MCF 10A (cell line): ENCODE measurements at regions not wholly inside any gene's neighbourhood (a gene's known extent, or its start where the extent isn't known, plus 50 kb on each side); places are given as distances from the start of the nearest gene placed in this dataset.

Experiments
- BruUV-seq: library from RNA; stranded (reverse); fragments of 400-500 nt; replicated peaks from 2 replicates; lab custom pipeline; 2021; lab: Mats Ljungman, UMichigan
- CTCF ChIA-PET: fragments of 300-600 bp; sonication (Branson Sonifier 250); formaldehyde crosslinking; extraction: SDS; loops from one replicate; lab custom pipeline; 2021; ENCODE audit warnings: antibody characterized with exemption, inconsistent platforms; lab: Yijun Ruan, JAX
- POLR2A ChIA-PET: fragments of 300-600, 350-650 bp; sonication (Branson Sonifier 250); formaldehyde crosslinking; extraction: SDS; loops from one replicate; lab custom pipeline; 2020; ENCODE audit warnings: antibody characterized with exemption, inconsistent platforms; lab: Yijun Ruan, JAX
- DNase-seq: peaks from one replicate; pipeline ENCODE4 v3.0.0-alpha.2; 2018; ENCODE audit not compliant: unreplicated experiment
- H3K27ac Mint-ChIP-seq: one replicate; pipeline ENCODE4 v1.8.0; 2022; ENCODE audit warnings: mild to moderate bottlenecking, low read depth, mixed read lengths; ENCODE audit not compliant: unreplicated experiment
- H3K27me3 Mint-ChIP-seq: one replicate; pipeline ENCODE4 v1.8.0; 2022; ENCODE audit warnings: mixed read lengths; ENCODE audit not compliant: insufficient read depth, unreplicated experiment
- H3K36me3 Mint-ChIP-seq: one replicate; pipeline ENCODE4 v1.8.0; 2022; ENCODE audit warnings: mild to moderate bottlenecking, moderate library complexity, mixed read lengths; ENCODE audit not compliant: insufficient read depth, unreplicated experiment
- H3K4me1 Mint-ChIP-seq: one replicate; pipeline ENCODE4 v1.8.0; 2022; ENCODE audit warnings: mixed read lengths; ENCODE audit not compliant: insufficient read depth, unreplicated experiment
- H3K4me3 Mint-ChIP-seq: one replicate; pipeline ENCODE4 v1.8.0; 2022; ENCODE audit warnings: mild to moderate bottlenecking, moderate library complexity, mixed read lengths; ENCODE audit not compliant: unreplicated experiment
- H3K9me3 Mint-ChIP-seq: one replicate; pipeline ENCODE4 v1.8.0; 2022; ENCODE audit warnings: mixed read lengths; ENCODE audit not compliant: unreplicated experiment
- intact Hi-C: fragments of 100-400 bp; cut with micrococcal nuclease; formaldehyde crosslinking; loops from 2 replicates; pipeline ENCODE4 v1.14.1; 2022
- TF ChIP-seq, protein P1 (sequence below): fragments of 200-600 bp; IDR thresholded peaks from one replicate; pipeline ENCODE4 v1.8.0; 2022; ENCODE audit warnings: antibody characterized with exemption, mild to moderate bottlenecking; ENCODE audit not compliant: unreplicated experiment

DNA sequence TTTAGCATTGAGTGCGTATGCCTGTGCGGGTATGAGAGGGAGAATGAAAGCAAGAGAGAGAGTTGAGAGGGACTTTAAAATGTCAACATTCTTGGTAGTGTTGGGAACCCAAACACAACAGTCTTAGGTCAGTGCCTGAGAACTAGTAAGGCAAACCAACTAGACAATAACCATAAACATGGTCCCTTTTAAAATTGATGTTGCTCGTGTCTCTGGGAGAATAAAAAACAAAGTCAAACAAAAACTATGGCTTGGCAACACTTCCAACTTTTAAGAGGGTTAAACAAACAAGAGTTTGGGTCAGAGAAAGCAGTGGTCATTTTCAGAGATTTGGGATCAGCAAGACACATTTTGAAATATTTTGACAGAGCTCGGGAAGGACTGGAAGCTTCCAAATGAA is 146.7 kb upstream of the THBS1 start:
- Mint-ChIP-seq H3K4me3 (no peak overlapping the region), H3K36me3 (no peaks in the 10 kb centered on the region), H3K9me3 (no peaks in the 10 kb centered on the region), H3K4me1 (peaks cover 8% of the 10 kb centered on the region), H3K27ac (no peak overlapping the region), H3K27me3 (no peaks in the 10 kb centered on the region)
- CTCF ChIA-PET = no interaction called here
- POLR2A ChIA-PET = interaction anchor here (0.7 kb wide), 1 partner anchor 16 kb away, joined by 5 read pairs; no protein-coding TSS in a partner anchor
- BruUV-seq = no TSS peak
- intact Hi-C loops = no loop called here
- TF ChIP-seq, protein P1, sequence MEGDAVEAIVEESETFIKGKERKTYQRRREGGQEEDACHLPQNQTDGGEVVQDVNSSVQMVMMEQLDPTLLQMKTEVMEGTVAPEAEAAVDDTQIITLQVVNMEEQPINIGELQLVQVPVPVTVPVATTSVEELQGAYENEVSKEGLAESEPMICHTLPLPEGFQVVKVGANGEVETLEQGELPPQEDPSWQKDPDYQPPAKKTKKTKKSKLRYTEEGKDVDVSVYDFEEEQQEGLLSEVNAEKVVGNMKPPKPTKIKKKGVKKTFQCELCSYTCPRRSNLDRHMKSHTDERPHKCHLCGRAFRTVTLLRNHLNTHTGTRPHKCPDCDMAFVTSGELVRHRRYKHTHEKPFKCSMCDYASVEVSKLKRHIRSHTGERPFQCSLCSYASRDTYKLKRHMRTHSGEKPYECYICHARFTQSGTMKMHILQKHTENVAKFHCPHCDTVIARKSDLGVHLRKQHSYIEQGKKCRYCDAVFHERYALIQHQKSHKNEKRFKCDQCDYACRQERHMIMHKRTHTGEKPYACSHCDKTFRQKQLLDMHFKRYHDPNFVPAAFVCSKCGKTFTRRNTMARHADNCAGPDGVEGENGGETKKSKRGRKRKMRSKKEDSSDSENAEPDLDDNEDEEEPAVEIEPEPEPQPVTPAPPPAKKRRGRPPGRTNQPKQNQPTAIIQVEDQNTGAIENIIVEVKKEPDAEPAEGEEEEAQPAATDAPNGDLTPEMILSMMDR = no peak
- no peak for DNase-seq

GRCh38 chr15:39434751-39435238 is 146.1 kb upstream of the THBS1 start:
- Mint-ChIP-seq H3K9me3 (no peaks in the 10 kb centered on the region), H3K27me3 (no peaks in the 10 kb centered on the region), H3K4me1 (peaks cover 5% of the 10 kb centered on the region), H3K36me3 (no peaks in the 10 kb centered on the region), H3K27ac (no peak overlapping the region), H3K4me3 (no peak overlapping the region)
- DNase-seq = no peak
- POLR2A ChIA-PET = interaction anchor here (0.7 kb wide), 1 partner anchor 189 kb away, joined by 3 read pairs; no protein-coding TSS in a partner anchor
- TF ChIP-seq, protein P1 = no peak
- intact Hi-C loops = no loop called here
- CTCF ChIA-PET = no interaction called here
- no TSS peak for BruUV-seq

DNA sequence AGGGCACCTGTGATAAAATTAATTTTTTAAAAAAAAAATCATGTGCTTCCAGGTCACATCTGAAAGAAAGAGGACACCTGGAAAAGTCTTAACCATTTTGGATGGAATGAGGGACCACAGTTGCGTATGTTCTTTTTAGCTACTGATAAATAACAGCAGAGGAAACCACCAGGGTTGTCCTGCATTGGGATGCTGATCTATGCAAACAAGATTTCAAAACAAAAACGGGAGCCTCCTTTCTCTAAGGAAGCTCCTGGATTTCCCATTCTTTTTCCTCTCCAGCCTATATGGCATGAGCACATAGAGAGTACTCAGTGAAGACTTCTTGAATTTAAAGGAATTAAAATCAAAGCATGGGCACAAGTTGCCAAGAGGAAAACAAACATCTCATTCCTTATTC is 145.6 kb upstream of the THBS1 start:
- TF ChIP-seq, protein P1 = no peak
- BruUV-seq = no TSS peak
- ChIA-PET CTCF (no interaction called here), POLR2A (interaction anchor here (0.7 kb wide), 1 partner anchor 190 kb away, joined by 3 read pairs; no protein-coding TSS in a partner anchor)
- intact Hi-C loops = no loop called here
- H3K4me3 Mint-ChIP-seq = no peak overlapping the region
- no peak for DNase-seq
- no peaks in the 10 kb centered on the region for H3K9me3 Mint-ChIP-seq
- no peaks in the 10 kb centered on the region for H3K36me3 Mint-ChIP-seq
- H3K4me1 Mint-ChIP-seq = peaks cover under 1% of the 10 kb centered on the region
- no peaks in the 10 kb centered on the region for H3K27me3 Mint-ChIP-seq
- no peak overlapping the region for H3K27ac Mint-ChIP-seq

DNA sequence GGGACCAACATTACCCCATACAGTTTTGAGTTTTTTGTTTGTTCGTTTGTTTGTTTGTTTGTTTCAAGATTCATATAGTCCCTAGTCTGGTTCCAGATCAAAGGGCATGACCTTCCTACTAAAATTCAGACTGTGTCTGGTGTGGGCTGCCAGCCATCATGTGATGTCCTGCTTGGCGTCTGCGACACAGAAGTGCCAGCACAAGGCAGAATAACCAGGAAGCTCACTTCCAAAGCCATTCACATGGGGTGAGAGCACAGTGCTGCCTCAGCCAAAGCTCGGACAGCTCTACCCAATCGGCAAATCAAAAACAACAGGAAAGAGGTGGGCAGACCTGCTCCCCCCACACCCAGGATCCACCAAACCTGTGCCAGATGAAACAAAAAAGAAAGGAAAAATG is 142.6 kb upstream of the THBS1 start:
- no peaks in the 10 kb centered on the region for H3K9me3 Mint-ChIP-seq
- TF ChIP-seq, protein P1 = no peak
- peaks cover 6% of the 10 kb centered on the region for H3K36me3 Mint-ChIP-seq
- no peak for DNase-seq
- H3K27ac Mint-ChIP-seq = no peak overlapping the region
- no TSS peak for BruUV-seq
- no peaks in the 10 kb centered on the region for H3K27me3 Mint-ChIP-seq
- ChIA-PET CTCF (interaction anchor here (0.7 to 2.4 kb wide), 9 partner anchors 8 to 266 kb away, joined by 3 to 13 read pairs (median 5); no protein-coding TSS in a partner anchor), POLR2A (no interaction called here)
- intact Hi-C loops = loop anchor here (2.0 kb wide), 1 partner anchor 265 kb away; no protein-coding TSS in a partner anchor
- no peak overlapping the region for H3K4me3 Mint-ChIP-seq
- H3K4me1 Mint-ChIP-seq = peaks cover 9% of the 10 kb centered on the region
